ENCODE measurements at regions not wholly inside any gene's neighbourhood (a gene's known extent, or its start where the extent isn't known, plus 50 kb on each side); places are given as distances from the start of the nearest gene placed in this dataset.
A peak's percentile ranks its signal among the peaks of the same experiment; 100 is the strongest.
"Not testable (repeated sequence)": the region's sequence is repeated elsewhere in the genome, so short reads cannot be mapped to it uniquely, and the experiment has no call there.

- no peak for DNase-seq
Measured at GRCh38 chr2:84038866-84039265, 420.2 kb downstream of the SUCLG1 start.

GRCh38 chr2:84033347-84033974, 425.6 kb downstream of the SUCLG1 start:
- DNase-seq: no peak

- DNase-seq: no peak
Measured at GRCh38 chr2:84031312-84032050, 427.6 kb downstream of the SUCLG1 start.

GRCh38 chr2:84029903-84030575, 429.0 kb downstream of the SUCLG1 start:
- no peak for DNase-seq

GRCh38 chr2:84026818-84027217, 432.3 kb downstream of the SUCLG1 start:
- DNase-seq: no peak

- peak; percentile 42 to 76 (median 61) for DNase-seq
Measured at GRCh38 chr2:84022810-84023431, 436.2 kb downstream of the SUCLG1 start.

GRCh38 chr2:84017010-84017409, 442.1 kb downstream of the SUCLG1 start:
- DNase-seq: no peak

- DNase-seq: no peak
Measured at GRCh38 chr2:84016183-84016582, 442.9 kb downstream of the SUCLG1 start.

GRCh38 chr2:83997889-83998288, 461.2 kb downstream of the SUCLG1 start:
- no peak for DNase-seq

- peak in 1 of 3 experiments; percentile 8 for DNase-seq
Measured at GRCh38 chr2:83994633-83995179, 464.4 kb downstream of the SUCLG1 start.

GRCh38 chr2:83993873-83994632, 465.0 kb downstream of the SUCLG1 start:
- no peak for DNase-seq

GRCh38 chr2:83991992-83992391, 467.1 kb downstream of the SUCLG1 start:
- DNase-seq: no peak

GRCh38 chr2:83990636-83991035, 468.4 kb downstream of the SUCLG1 start:
- peak in 1 of 3 experiments; percentile 17 for DNase-seq

- not testable (repeated sequence) for DNase-seq
Measured at GRCh38 chr2:83976628-83977027, 482.5 kb downstream of the SUCLG1 start.

GRCh38 chr2:83972128-83972527, 487.0 kb downstream of the SUCLG1 start:
- DNase-seq: no peak

- no peak for DNase-seq
Measured at GRCh38 chr2:83971547-83971946, 487.5 kb downstream of the SUCLG1 start.

GRCh38 chr2:83970217-83970929, 488.7 kb downstream of the SUCLG1 start:
- DNase-seq: no peak

- DNase-seq: no peak
Measured at GRCh38 chr2:83969085-83969484, 490.0 kb downstream of the SUCLG1 start.

GRCh38 chr2:83967854-83968253, 491.2 kb downstream of the SUCLG1 start:
- DNase-seq: no peak

- DNase-seq: not testable (repeated sequence)
Measured at GRCh38 chr2:83966946-83967345, 492.1 kb downstream of the SUCLG1 start.

- no peak for DNase-seq
Measured at GRCh38 chr2:83961512-83961911, 497.6 kb downstream of the SUCLG1 start.

- DNase-seq: no peak
Measured at GRCh38 chr2:83960371-83960770, 498.7 kb downstream of the SUCLG1 start.

Data from NCI-H1417 (cell line).